Esophagus squamous epithelium (tissue), 4 donors: ENCODE measurements at regions not wholly inside any gene's neighbourhood (a gene's known extent, or its start where the extent isn't known, plus 50 kb on each side); places are given as distances from the start of the nearest gene placed in this dataset.

Source experiments
- CTCF ChIP-seq, 6 experiments: fragments of 450-650 bp in 4 of 6; fragments of 200-600 bp in 2 of 6; sonication (generic) in 2 of 6; IDR thresholded peaks; one replicate each; pipeline ENCODE4 v1.5.1; 2016 to 2019; ENCODE audit warnings: antibody characterized with exemption in 6 of 6, mild to moderate bottlenecking in 4 of 6, moderate library complexity in 4 of 6
- POLR2A ChIP-seq, 4 donors: fragments of 450-650 bp; IDR thresholded peaks; one replicate each; pipeline ENCODE4 v1.6.1; 2017; ENCODE audit warnings: antibody characterized with exemption in 4 of 4, mild to moderate bottlenecking in 4 of 4, moderate library complexity in 3 of 4

GRCh38 chr6:121838842-121839241 is 403.4 kb downstream of the GJA1 start:
- TF ChIP-seq CTCF (IDR thresholded peaks at IDR 0.05): no peak
- no peak for TF ChIP-seq POLR2A (IDR thresholded peaks at IDR 0.05)
